ENCODE measurements at regions not wholly inside any gene's neighbourhood (a gene's known extent, or its start where the extent isn't known, plus 50 kb on each side); places are given as distances from the start of the nearest gene placed in this dataset.

GRCh38 chr12:125272383-125272933, 207.2 kb downstream of the AACS start:
- TF ChIP-seq POLR2AphosphoS5 (IDR thresholded peaks at IDR 0.05): no peak
- no peak for TF ChIP-seq CTCF (IDR thresholded peaks at IDR 0.05; ENCODE audit: poor library complexity, severe bottlenecking)
- TF ChIP-seq EP300 (conservative IDR thresholded peaks at IDR 0.05; ENCODE audit: poor library complexity, severe bottlenecking): no peak
- TF ChIP-seq TAF1 (IDR thresholded peaks at IDR 0.05; ENCODE audit: low read depth): no peak
- no peak for TF ChIP-seq SMC3 (conservative IDR thresholded peaks at IDR 0.05; ENCODE audit: poor library complexity)
